ENCODE measurements at regions not wholly inside any gene's neighbourhood (a gene's known extent, or its start where the extent isn't known, plus 50 kb on each side); places are given as distances from the start of the nearest gene placed in this dataset.

- BruUV-seq (replicated peaks), result no TSS peak
- ATAC-seq, result no peak
Observed at GRCh38 chr21:26412885-26413284, 160.2 kb downstream of the CYYR1 start.

GRCh38 chr21:26409735-26410134 lies 163.4 kb downstream of the CYYR1 start:
- ChIA-PET CTCF (no interaction called here), POLR2A (no interaction called here)
- DNase-seq (ENCODE audit: low read depth, low spot score), result no peak
- TF ChIP-seq REST (IDR thresholded peaks at IDR 0.05; ENCODE audit: insufficient read depth in 1 of 2, low read depth in 2 of 2, low read length in 1 of 2) (no peak), POLR2AphosphoS5 (IDR thresholded peaks at IDR 0.05; ENCODE audit: low read depth, low read length) (no peak), TCF7L2 (IDR thresholded peaks at IDR 0.05; ENCODE audit: low read depth, low read length) (no peak), CTCF (IDR thresholded peaks at IDR 0.05) (no peak), SIN3A (IDR thresholded peaks at IDR 0.05; ENCODE audit: borderline replicate concordance, insufficient read depth, low read depth, low read length) (no peak)
- Histone ChIP-seq H3K4me1 (ENCODE audit: control insufficient read depth, insufficient read depth, low read length) (no peaks in the 10 kb centered on the region), H3K27me3 (ENCODE audit: control insufficient read depth, insufficient read depth, low read length) (no peaks in the 10 kb centered on the region), H3K36me3 (ENCODE audit: control insufficient read depth, insufficient read depth, low read length) (no peaks in the 10 kb centered on the region), H3K4me3 (ENCODE audit: low read depth in 2 of 2, low read length in 2 of 2) (no peak overlapping the region), H3K27ac (ENCODE audit: low read length) (no peak overlapping the region), H3K9me3 (ENCODE audit: control insufficient read depth, insufficient read depth, low read depth, low read length) (no peaks in the 10 kb centered on the region)
- BruUV-seq (replicated peaks), result no TSS peak
- ATAC-seq, result no peak
- in situ Hi-C loops (cut with HindIII; ENCODE audit: low pct_unique_long_range_greater_than_20kb, low sequenced_read_pairs) (no loop called here), intact Hi-C loops (cut with micrococcal nuclease; ENCODE audit: unreplicated experiment) (no loop called here)

More at GRCh38 chr21:26412885-26413284, 160.2 kb downstream of the CYYR1 start:
- Histone ChIP-seq H3K36me3 (ENCODE audit: control insufficient read depth, insufficient read depth, low read length) (no peaks in the 10 kb centered on the region), H3K9me3 (ENCODE audit: control insufficient read depth, insufficient read depth, low read depth, low read length) (no peaks in the 10 kb centered on the region), H3K27me3 (ENCODE audit: control insufficient read depth, insufficient read depth, low read length) (no peaks in the 10 kb centered on the region), H3K4me1 (ENCODE audit: control insufficient read depth, insufficient read depth, low read length) (no peaks in the 10 kb centered on the region), H3K27ac (ENCODE audit: low read length) (no peak overlapping the region), H3K4me3 (ENCODE audit: low read depth in 2 of 2, low read length in 2 of 2) (no peak overlapping the region)
- no peak for TF ChIP-seq SIN3A (IDR thresholded peaks at IDR 0.05; ENCODE audit: borderline replicate concordance, insufficient read depth, low read depth, low read length)
- TF ChIP-seq TCF7L2 (IDR thresholded peaks at IDR 0.05; ENCODE audit: low read depth, low read length), result no peak
- no peak for TF ChIP-seq POLR2AphosphoS5 (IDR thresholded peaks at IDR 0.05; ENCODE audit: low read depth, low read length)
- TF ChIP-seq REST (IDR thresholded peaks at IDR 0.05; ENCODE audit: insufficient read depth in 1 of 2, low read depth in 2 of 2, low read length in 1 of 2), result no peak
- TF ChIP-seq CTCF (IDR thresholded peaks at IDR 0.05), result no peak
- in situ Hi-C loops (cut with HindIII; ENCODE audit: low pct_unique_long_range_greater_than_20kb, low sequenced_read_pairs) (no loop called here), intact Hi-C loops (cut with micrococcal nuclease; ENCODE audit: unreplicated experiment) (no loop called here)
- POLR2A ChIA-PET, result no interaction called here
- CTCF ChIA-PET, result no interaction called here
- DNase-seq (ENCODE audit: low read depth, low spot score), result no peak

Measured in Panc1 (cell line).